ENCODE measurements at regions not wholly inside any gene's neighbourhood (a gene's known extent, or its start where the extent isn't known, plus 50 kb on each side); places are given as distances from the start of the nearest gene placed in this dataset.

DNA sequence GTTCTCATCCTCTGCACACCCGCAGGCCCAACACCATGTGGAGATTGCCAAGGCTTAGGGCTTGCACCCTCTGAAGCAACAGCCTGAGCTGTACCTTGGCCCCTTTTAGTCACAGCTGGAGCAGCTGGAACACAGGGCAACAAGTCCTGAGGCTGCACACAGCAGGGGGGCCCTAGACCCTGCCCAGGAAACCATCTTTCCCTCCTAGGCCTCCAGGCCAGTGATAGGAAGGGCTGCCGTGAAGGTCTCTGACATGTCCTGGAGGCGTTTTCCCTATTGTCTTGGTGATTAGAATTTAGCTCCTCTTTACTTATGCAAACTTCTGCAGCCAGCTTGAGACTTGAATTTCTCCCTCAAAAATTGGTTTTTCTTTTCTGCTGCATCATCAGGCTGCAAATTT is 373.5 kb upstream of the CLEC14A start:
- no peak overlapping the region for H2AFZ ChIP-seq (ENCODE audit: low read length)
- H3K14ac ChIP-seq (ENCODE audit: insufficient read length) = no peak overlapping the region
- no peak overlapping the region for H2BK12ac ChIP-seq (ENCODE audit: low read depth, low read length)
- no peak overlapping the region for H2BK120ac ChIP-seq (replicated peaks; ENCODE audit: low read depth, low read length)
- DNase-seq (ENCODE audit: low read depth in 1 of 2, low spot score in 2 of 2) = peak in 1 of 2 experiments; percentile 29
- H4K8ac ChIP-seq (ENCODE audit: extremely low read depth, insufficient read depth, low read length) = no peak overlapping the region
- no peak for FAIRE-seq
- no peak overlapping the region for H4K5ac ChIP-seq (ENCODE audit: insufficient read length, low read depth, low read length)
- no peak overlapping the region for H3K4ac ChIP-seq (replicated peaks; ENCODE audit: insufficient read length, low read depth, low read length)
- H4K20me1 ChIP-seq (replicated peaks in 1 of 2; ENCODE audit: control insufficient read depth in 1 of 2, insufficient read depth in 2 of 2, low read length in 2 of 2) = no peaks in the 10 kb centered on the region
- H2BK20ac ChIP-seq (ENCODE audit: low read length) = no peak overlapping the region
- H3K23ac ChIP-seq (ENCODE audit: insufficient read length) = no peak overlapping the region
- H2BK15ac ChIP-seq (ENCODE audit: low read length) = no peak overlapping the region
- H3K79me1 ChIP-seq (ENCODE audit: low read depth, low read length) = no peaks in the 10 kb centered on the region
- H2AK5ac ChIP-seq (ENCODE audit: low read depth, low read length) = no peak overlapping the region
- H3K4me2 ChIP-seq (ENCODE audit: insufficient read depth in 1 of 2, low read depth in 2 of 2, low read length in 2 of 2) = no peak overlapping the region
- no peaks in the 10 kb centered on the region for H3K23me2 ChIP-seq (ENCODE audit: low read depth, low read length)
- no peak overlapping the region for H3K9ac ChIP-seq (replicated peaks in 1 of 4; ENCODE audit: extremely low read depth in 1 of 4, low read depth in 3 of 4, low read length in 3 of 4)
- H3K27ac ChIP-seq (ENCODE audit: low read depth, low read length) = no peak overlapping the region
- CTCF ChIA-PET (ENCODE audit: partially characterized antibody) = interaction anchor here (1.7 kb wide), 1 partner anchor 11 kb away, joined by 4 read pairs; no protein-coding TSS in a partner anchor
- POLR2A ChIA-PET (ENCODE audit: partially characterized antibody) = no interaction called here
- H3K4me1 ChIP-seq (replicated peaks in 1 of 4; ENCODE audit: control insufficient read depth in 3 of 4, insufficient read depth in 4 of 4, low read length in 3 of 4) = no peaks in the 10 kb centered on the region
- H3K9me3 ChIP-seq (ENCODE audit: insufficient read depth in 2 of 2, low read depth in 1 of 2, low read length in 1 of 2) = peaks cover 15 to 27% of the 10 kb centered on the region in 2 experiments
- no peak overlapping the region for H3K18ac ChIP-seq (ENCODE audit: extremely low read depth, low read length)
- H3K36me3 ChIP-seq (ENCODE audit: control insufficient read depth in 2 of 4, insufficient read depth in 4 of 4, low read length in 3 of 4) = no peaks in the 10 kb centered on the region
- H4K91ac ChIP-seq (replicated peaks; ENCODE audit: insufficient read length, low read length) = no peak overlapping the region
- 63% methylated on average over 3 of the region's 3 CpGs; no CpG with 5 or more reads in 1 of the 2 experiments for WGBS, 2 experiments (ENCODE audit: extremely low coverage in 1 of 2, insufficient coverage in 1 of 2, insufficient read length in 1 of 2, insufficient replicate concordance in 2 of 2, low coverage in 1 of 2, low lambda C conversion rate in 2 of 2, missing lambda C conversion rate in 1 of 2)
- H3K27me3 ChIP-seq (replicated peaks in 1 of 4; ENCODE audit: control insufficient read depth in 3 of 4, extremely low read depth in 1 of 4, insufficient read depth in 3 of 4, low read length in 3 of 4) = no peaks in the 10 kb centered on the region
- H3K56ac ChIP-seq (replicated peaks; ENCODE audit: insufficient read length, low read depth, low read length) = no peak overlapping the region
- H2BK5ac ChIP-seq (ENCODE audit: low read depth, low read length) = no peak overlapping the region
- no peaks in the 10 kb centered on the region for H3K79me2 ChIP-seq (ENCODE audit: control insufficient read depth in 1 of 2, insufficient read depth in 2 of 2, low read length in 2 of 2)
- no peak overlapping the region for H3K4me3 ChIP-seq (ENCODE audit: extremely low read depth in 1 of 4, insufficient read depth in 2 of 4, low read depth in 3 of 4, low read length in 4 of 4)
- no peak for TF ChIP-seq KDM4A (IDR thresholded peaks at IDR 0.05; ENCODE audit: low read depth, low read length, severe bottlenecking)
- TF ChIP-seq SIN3A (conservative IDR thresholded peaks at IDR 0.05 in 1 of 2, IDR thresholded peaks at IDR 0.05 in 1 of 2; ENCODE audit: low read depth in 1 of 2, low read length in 2 of 2) = no peak
- no peak for TF ChIP-seq EGR1 (IDR thresholded peaks at IDR 0.05; ENCODE audit: borderline replicate concordance, low read depth, low read length)
- no peak for TF ChIP-seq CREB1 (IDR thresholded peaks at IDR 0.05)
- no peak for TF ChIP-seq HDAC2 (IDR thresholded peaks at IDR 0.05; ENCODE audit: borderline replicate concordance in 1 of 2, low read depth in 2 of 2, low read length in 2 of 2)
- TF ChIP-seq RBBP5 (IDR thresholded peaks at IDR 0.05; ENCODE audit: borderline replicate concordance, low read depth, low read length) = no peak
- TF ChIP-seq SP2 (IDR thresholded peaks at IDR 0.05; ENCODE audit: low read length) = no peak
- TF ChIP-seq, protein P1, sequence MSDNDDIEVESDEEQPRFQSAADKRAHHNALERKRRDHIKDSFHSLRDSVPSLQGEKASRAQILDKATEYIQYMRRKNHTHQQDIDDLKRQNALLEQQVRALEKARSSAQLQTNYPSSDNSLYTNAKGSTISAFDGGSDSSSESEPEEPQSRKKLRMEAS (IDR thresholded peaks at IDR 0.05) = no peak
- TF ChIP-seq POLR2A (IDR thresholded peaks at IDR 0.05; ENCODE audit: control extremely low read depth in 1 of 2, low read depth in 2 of 2, low read length in 2 of 2) = no peak
- TF ChIP-seq SUZ12 (IDR thresholded peaks at IDR 0.05; ENCODE audit: low read length) = no peak
- TF ChIP-seq CBX8 (IDR thresholded peaks at IDR 0.05; ENCODE audit: borderline replicate concordance, low read depth, low read length) = no peak
- TF ChIP-seq, protein P2, sequence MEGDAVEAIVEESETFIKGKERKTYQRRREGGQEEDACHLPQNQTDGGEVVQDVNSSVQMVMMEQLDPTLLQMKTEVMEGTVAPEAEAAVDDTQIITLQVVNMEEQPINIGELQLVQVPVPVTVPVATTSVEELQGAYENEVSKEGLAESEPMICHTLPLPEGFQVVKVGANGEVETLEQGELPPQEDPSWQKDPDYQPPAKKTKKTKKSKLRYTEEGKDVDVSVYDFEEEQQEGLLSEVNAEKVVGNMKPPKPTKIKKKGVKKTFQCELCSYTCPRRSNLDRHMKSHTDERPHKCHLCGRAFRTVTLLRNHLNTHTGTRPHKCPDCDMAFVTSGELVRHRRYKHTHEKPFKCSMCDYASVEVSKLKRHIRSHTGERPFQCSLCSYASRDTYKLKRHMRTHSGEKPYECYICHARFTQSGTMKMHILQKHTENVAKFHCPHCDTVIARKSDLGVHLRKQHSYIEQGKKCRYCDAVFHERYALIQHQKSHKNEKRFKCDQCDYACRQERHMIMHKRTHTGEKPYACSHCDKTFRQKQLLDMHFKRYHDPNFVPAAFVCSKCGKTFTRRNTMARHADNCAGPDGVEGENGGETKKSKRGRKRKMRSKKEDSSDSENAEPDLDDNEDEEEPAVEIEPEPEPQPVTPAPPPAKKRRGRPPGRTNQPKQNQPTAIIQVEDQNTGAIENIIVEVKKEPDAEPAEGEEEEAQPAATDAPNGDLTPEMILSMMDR (IDR thresholded peaks at IDR 0.05; ENCODE audit: control extremely low read depth in 1 of 3, insufficient read depth in 1 of 3, low read depth in 1 of 3, low read length in 3 of 3) = no peak

All from H1 (cell line).